A549 (cell line): ENCODE measurements at regions not wholly inside any gene's neighbourhood (a gene's known extent, or its start where the extent isn't known, plus 50 kb on each side); places are given as distances from the start of the nearest gene placed in this dataset.

Source experiments
- ATAC-seq, 2 experiments: fragments of 200-7000 bp in 1 of 2; fragments of >200 bp in 1 of 2; cut with Nextera tagmentation in 1 of 2; cut with Tn5 transposase in 1 of 2; 3 replicates each; pipeline versions ENCODE4 v1.8.0 to v1.9.1; 2018 to 2020; ENCODE audit warnings: mild to moderate bottlenecking in 1 of 2, moderate library complexity in 1 of 2
- CTCF ChIA-PET: fragments of 300-600 bp; sonication (Branson Sonifier 250); formaldehyde crosslinking; extraction: SDS; loops from one replicate; lab custom pipeline; 2021; ENCODE audit warnings: antibody characterized with exemption, inconsistent platforms; lab: Yijun Ruan, JAX
- POLR2A ChIA-PET: fragments of 350-600 bp; formaldehyde crosslinking; extraction: SDS; loops from one replicate; lab custom pipeline; 2021; ENCODE audit warnings: antibody characterized with exemption, inconsistent platforms; lab: Yijun Ruan, JAX
- DNase-seq, 2 experiments: peaks; one replicate each; pipeline versions ENCODE4 v3.0.0 to v3.0.0-alpha.2; 2011 to 2016; ENCODE audit warnings: low read depth in 1 of 2, low spot score in 1 of 2
- FAIRE-seq: peaks from 2 replicates; lab custom pipeline; 2011; peaks lifted over from hg19 to GRCh38; lab: Jason Lieb, UNC
- H3K27ac ChIP-seq, 2 experiments: fragments of >200 bp; sonication (Bioruptor Twin); formaldehyde crosslinking; 3 replicates each; pipeline ENCODE4 v1.5.1; 2016 to 2017
- H3K4me1 ChIP-seq: fragments of >200 bp; sonication (Bioruptor Twin); formaldehyde crosslinking; 3 replicates; pipeline ENCODE4 v1.6.1; 2016
- H3K4me2 ChIP-seq: fragments of >200 bp; sonication (Bioruptor Twin); formaldehyde crosslinking; 3 replicates; pipeline ENCODE4 v1.6.1; 2016
- H3K4me3 ChIP-seq: fragments of >200 bp; sonication (Bioruptor Twin); formaldehyde crosslinking; 3 replicates; pipeline ENCODE4 v1.5.1; 2016
- H3K9me3 ChIP-seq: fragments of >200 bp; sonication (Bioruptor Twin); formaldehyde crosslinking; 3 replicates; pipeline ENCODE4 v1.6.1; 2016
- ATOH8 ChIP-seq: fragments of 250-450 bp; sonication (Bioruptor Pico); IDR thresholded peaks from 2 replicates; pipeline ENCODE4 v1.5.0; 2020; ENCODE audit warnings: low read depth, mild to moderate bottlenecking, moderate library complexity
- CBX8 ChIP-seq: fragments of 200-600 bp; sonication (generic); IDR thresholded peaks from 2 replicates; pipeline ENCODE4 v1.6.1; 2016
- CEBPB ChIP-seq, 2 experiments: fragments of >200 bp in 1 of 2; sonication (Bioruptor Twin) in 1 of 2; formaldehyde crosslinking in 1 of 2; IDR thresholded peaks; 2 replicates each; pipeline ENCODE4 v1.6.1; 2012 to 2016
- EHF ChIP-seq: fragments of 250-450 bp; sonication (Bioruptor Pico); IDR thresholded peaks from 2 replicates; pipeline ENCODE4 v1.5.0; 2020; ENCODE audit warnings: mild to moderate bottlenecking
- EHMT2 ChIP-seq: fragments of 200-600 bp; sonication (generic); IDR thresholded peaks from 2 replicates; pipeline ENCODE4 v1.6.1; 2016; ENCODE audit warnings: antibody characterized with exemption, low read depth, mild to moderate bottlenecking, moderate library complexity
- ELK1 ChIP-seq: fragments of 150-350 bp; IDR thresholded peaks from 2 replicates; pipeline ENCODE4 v1.6.1; 2014; ENCODE audit warnings: low read depth, mild to moderate bottlenecking, low read length
- EP300 ChIP-seq, 2 experiments: fragments of >200 bp; sonication (Bioruptor Twin); formaldehyde crosslinking; IDR thresholded peaks; 2 replicates in 1 of 2; 3 replicates in 1 of 2; pipeline ENCODE4 v1.6.1; 2016 to 2017
- FOSB ChIP-seq: fragments of 250-450 bp; sonication (Bioruptor Pico); IDR thresholded peaks from 2 replicates; pipeline ENCODE4 v1.5.0; 2020; ENCODE audit warnings: mild to moderate bottlenecking, moderate library complexity
- FOSL2 ChIP-seq, 2 experiments: fragments of 450-650 bp in 1 of 2; fragments of >200 bp in 1 of 2; sonication (Bioruptor Twin) in 1 of 2; formaldehyde crosslinking; IDR thresholded peaks; 2 replicates each; pipeline versions ENCODE4 v1.5.0 to v1.6.1; 2016 to 2020; ENCODE audit warnings: mild to moderate bottlenecking in 1 of 2, moderate library complexity in 1 of 2
- FOXS1 ChIP-seq: fragments of 250-450 bp; sonication (Bioruptor Pico); IDR thresholded peaks from 2 replicates; pipeline ENCODE4 v1.5.0; 2020; ENCODE audit warnings: mild to moderate bottlenecking, moderate library complexity
- HEYL ChIP-seq: fragments of 250-450 bp; sonication (Bioruptor Pico); IDR thresholded peaks from 2 replicates; pipeline ENCODE4 v1.8.0; 2021; ENCODE audit warnings: mild to moderate bottlenecking, moderate library complexity
- HOXA7 ChIP-seq: fragments of 250-450 bp; sonication (Bioruptor Pico); IDR thresholded peaks from 2 replicates; pipeline ENCODE4 v1.5.0; 2020; ENCODE audit warnings: mild to moderate bottlenecking, moderate library complexity
- HOXB5 ChIP-seq: fragments of 250-450 bp; sonication (Bioruptor Pico); IDR thresholded peaks from 2 replicates; pipeline ENCODE4 v1.5.0; 2020; ENCODE audit warnings: mild to moderate bottlenecking, moderate library complexity
- KDM5A ChIP-seq: fragments of 200-600 bp; sonication (generic); IDR thresholded peaks from 2 replicates; pipeline ENCODE4 v1.6.1; 2016; ENCODE audit warnings: antibody characterized with exemption, mild to moderate bottlenecking
- NR3C1 ChIP-seq: fragments of >200 bp; sonication (Bioruptor Twin); formaldehyde crosslinking; IDR thresholded peaks from 3 replicates; pipeline ENCODE4 v1.6.1; 2017
- RAD21 ChIP-seq, 2 experiments: fragments of >200 bp in 1 of 2; sonication (Bioruptor Twin) in 1 of 2; formaldehyde crosslinking in 1 of 2; IDR thresholded peaks in 1 of 2; conservative IDR thresholded peaks in 1 of 2; 2 replicates in 1 of 2; 3 replicates in 1 of 2; pipeline ENCODE4 v1.6.1; 2012 to 2018; ENCODE audit warnings: inconsistent platforms in 1 of 2
- SMC3 ChIP-seq: fragments of >200 bp; sonication (Bioruptor Twin); formaldehyde crosslinking; IDR thresholded peaks from 3 replicates; pipeline ENCODE4 v1.6.1; 2018; ENCODE audit warnings: inconsistent platforms
- USF2 ChIP-seq: fragments of 450-650 bp; IDR thresholded peaks from 2 replicates; pipeline ENCODE4 v1.6.1; 2014; ENCODE audit warnings: antibody characterized with exemption
- WGBS: methylation state at CpG from one replicate; pipeline ENCODE4 v1.1.6; 2017; ENCODE audit errors: missing lambda C conversion rate; 5-methylcytosine and 5-hydroxymethylcytosine counted together
- TF ChIP-seq, protein P1 (sequence below): fragments of 200-600 bp; sonication (generic); IDR thresholded peaks from 2 replicates; pipeline ENCODE4 v1.6.1; 2016; ENCODE audit warnings: antibody characterized with exemption, mild to moderate bottlenecking, moderate library complexity

GRCh38 chr15:62242999-62243398, 77.9 kb upstream of the C2CD4B start:
- no peak overlapping the region for H3K4me2 ChIP-seq
- peaks cover 3% of the 10 kb centered on the region; the same call in 2 of the 3 replicates for H3K9me3 ChIP-seq
- no peak for FAIRE-seq
- 28% methylated on average over 6 of the region's 7 CpGs for WGBS
- no peak for TF ChIP-seq HEYL (CRISPR knock-in tag)
- no peak for TF ChIP-seq FOSB (CRISPR knock-in tag)
- no peak for TF ChIP-seq CBX8
- TF ChIP-seq FOXS1 = no peak
- no peak for TF ChIP-seq USF2
- no peak for TF ChIP-seq EHMT2
- TF ChIP-seq ELK1 = no peak
- TF ChIP-seq KDM5A = no peak
- no peak for TF ChIP-seq EP300 (IDR thresholded peaks at IDR 0.05)
- no peak for TF ChIP-seq HOXA7 (CRISPR knock-in tag)
- TF ChIP-seq FOSL2 (IDR thresholded peaks at IDR 0.05) = no peak
- TF ChIP-seq FOSL2 (CRISPR knock-in tag; IDR thresholded peaks at IDR 0.05) = no peak
- TF ChIP-seq HOXB5 = no peak
- TF ChIP-seq CEBPB (IDR thresholded peaks at IDR 0.05) = no peak
- no peak for TF ChIP-seq NR3C1
- TF ChIP-seq, protein P1, sequence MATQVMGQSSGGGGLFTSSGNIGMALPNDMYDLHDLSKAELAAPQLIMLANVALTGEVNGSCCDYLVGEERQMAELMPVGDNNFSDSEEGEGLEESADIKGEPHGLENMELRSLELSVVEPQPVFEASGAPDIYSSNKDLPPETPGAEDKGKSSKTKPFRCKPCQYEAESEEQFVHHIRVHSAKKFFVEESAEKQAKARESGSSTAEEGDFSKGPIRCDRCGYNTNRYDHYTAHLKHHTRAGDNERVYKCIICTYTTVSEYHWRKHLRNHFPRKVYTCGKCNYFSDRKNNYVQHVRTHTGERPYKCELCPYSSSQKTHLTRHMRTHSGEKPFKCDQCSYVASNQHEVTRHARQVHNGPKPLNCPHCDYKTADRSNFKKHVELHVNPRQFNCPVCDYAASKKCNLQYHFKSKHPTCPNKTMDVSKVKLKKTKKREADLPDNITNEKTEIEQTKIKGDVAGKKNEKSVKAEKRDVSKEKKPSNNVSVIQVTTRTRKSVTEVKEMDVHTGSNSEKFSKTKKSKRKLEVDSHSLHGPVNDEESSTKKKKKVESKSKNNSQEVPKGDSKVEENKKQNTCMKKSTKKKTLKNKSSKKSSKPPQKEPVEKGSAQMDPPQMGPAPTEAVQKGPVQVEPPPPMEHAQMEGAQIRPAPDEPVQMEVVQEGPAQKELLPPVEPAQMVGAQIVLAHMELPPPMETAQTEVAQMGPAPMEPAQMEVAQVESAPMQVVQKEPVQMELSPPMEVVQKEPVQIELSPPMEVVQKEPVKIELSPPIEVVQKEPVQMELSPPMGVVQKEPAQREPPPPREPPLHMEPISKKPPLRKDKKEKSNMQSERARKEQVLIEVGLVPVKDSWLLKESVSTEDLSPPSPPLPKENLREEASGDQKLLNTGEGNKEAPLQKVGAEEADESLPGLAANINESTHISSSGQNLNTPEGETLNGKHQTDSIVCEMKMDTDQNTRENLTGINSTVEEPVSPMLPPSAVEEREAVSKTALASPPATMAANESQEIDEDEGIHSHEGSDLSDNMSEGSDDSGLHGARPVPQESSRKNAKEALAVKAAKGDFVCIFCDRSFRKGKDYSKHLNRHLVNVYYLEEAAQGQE = no peak
- TF ChIP-seq ATOH8 (CRISPR knock-in tag) = no peak
- no peak for TF ChIP-seq SMC3
- ATAC-seq = no peak
- ChIA-PET CTCF (interaction anchor here (4.8 to 8.4 kb wide), 2 partner anchors 10 to 64 kb away, joined by 28 to 61 read pairs; no protein-coding TSS in a partner anchor), POLR2A (no interaction called here)
- no peak overlapping the region for H3K27ac ChIP-seq
- DNase-seq = no peak
- no peak overlapping the region for H3K4me3 ChIP-seq
- H3K4me1 ChIP-seq = no peaks in the 10 kb centered on the region

DNA sequence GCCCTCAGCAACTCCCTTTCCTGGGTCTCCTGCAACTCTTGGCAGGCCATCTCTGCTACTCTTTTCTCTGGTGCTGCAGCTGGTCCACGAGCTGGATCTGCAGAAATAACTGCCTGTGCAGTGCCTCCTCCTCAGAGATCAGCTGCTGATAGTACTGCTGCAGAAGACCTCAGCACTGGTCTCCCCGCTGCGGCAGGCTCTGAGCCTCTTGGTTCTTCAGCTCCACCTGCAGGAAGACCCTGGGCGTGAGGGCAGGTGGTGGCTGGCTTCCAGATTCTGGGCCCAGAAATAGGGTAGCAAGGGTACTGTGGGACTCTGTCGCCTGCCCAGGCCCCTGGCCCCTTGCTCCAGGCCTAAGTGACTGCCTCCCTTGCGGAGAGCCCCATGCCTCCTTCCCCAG, 79.7 kb upstream of the C2CD4B start:
- Histone ChIP-seq H3K9me3 (no peaks in the 10 kb centered on the region), H3K27ac (no peak overlapping the region), H3K4me1 (no peaks in the 10 kb centered on the region), H3K4me2 (no peak overlapping the region), H3K4me3 (no peak overlapping the region)
- TF ChIP-seq RAD21 (conservative IDR thresholded peaks at IDR 0.05 in 1 of 2, IDR thresholded peaks at IDR 0.05 in 1 of 2) (0 out of 5 replicates have a peak, but pooled peaks of 1 of the 2 experiments have one; percentile 15), EHF (no peak)
- no peak for DNase-seq
- ChIA-PET POLR2A (no interaction called here), CTCF (interaction anchor here (1.3 to 8.4 kb wide), 3 partner anchors 8 to 17 kb away, joined by 3 to 61 read pairs (median 7); no protein-coding TSS in a partner anchor)
- FAIRE-seq = no peak
- 61% methylated on average over 6 of the region's 6 CpGs for WGBS
- no peak for ATAC-seq
